Fibroblast of pulmonary artery (primary cell): ENCODE measurements at regions not wholly inside any gene's neighbourhood (a gene's known extent, or its start where the extent isn't known, plus 50 kb on each side); places are given as distances from the start of the nearest gene placed in this dataset.

ENCODE experiments used
- DNase-seq: peaks from one replicate; pipeline ENCODE4 v3.0.0-alpha.2; 2010; ENCODE audit warnings: low read depth
- H3K4me3 ChIP-seq: replicated peaks from 2 replicates; pipeline ENCODE4 v1.5.1; 2011; ENCODE audit warnings: low read depth, mild to moderate bottlenecking, control low read depth, low read length, moderate library complexity
- TF ChIP-seq, protein P1 (sequence below): IDR thresholded peaks from 2 replicates; pipeline ENCODE4 v1.5.1; 2011; ENCODE audit warnings: mild to moderate bottlenecking, control low read depth, low read length, inconsistent platforms; ENCODE audit errors: missing control alignments

DNA sequence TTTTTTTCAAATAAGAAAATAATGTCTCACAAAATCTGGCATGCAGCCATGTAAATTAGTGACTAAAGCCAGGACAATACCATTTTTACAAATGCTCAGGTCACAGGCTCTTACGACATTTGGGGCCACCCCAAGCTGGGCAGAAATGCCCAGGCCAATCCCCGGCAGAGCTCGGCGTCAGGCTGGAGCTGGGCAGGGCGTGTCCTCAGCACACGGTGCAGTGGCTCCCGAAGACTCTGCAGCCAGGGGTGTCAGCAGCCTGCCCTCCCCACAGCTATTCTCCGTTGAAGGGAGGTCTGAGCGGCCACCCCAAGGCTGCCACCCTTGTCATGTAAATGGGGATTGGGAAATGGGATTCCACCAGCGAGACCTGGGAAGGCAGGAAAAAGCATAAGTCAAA, 158.6 kb downstream of the DICER1 start:
- TF ChIP-seq, protein P1, sequence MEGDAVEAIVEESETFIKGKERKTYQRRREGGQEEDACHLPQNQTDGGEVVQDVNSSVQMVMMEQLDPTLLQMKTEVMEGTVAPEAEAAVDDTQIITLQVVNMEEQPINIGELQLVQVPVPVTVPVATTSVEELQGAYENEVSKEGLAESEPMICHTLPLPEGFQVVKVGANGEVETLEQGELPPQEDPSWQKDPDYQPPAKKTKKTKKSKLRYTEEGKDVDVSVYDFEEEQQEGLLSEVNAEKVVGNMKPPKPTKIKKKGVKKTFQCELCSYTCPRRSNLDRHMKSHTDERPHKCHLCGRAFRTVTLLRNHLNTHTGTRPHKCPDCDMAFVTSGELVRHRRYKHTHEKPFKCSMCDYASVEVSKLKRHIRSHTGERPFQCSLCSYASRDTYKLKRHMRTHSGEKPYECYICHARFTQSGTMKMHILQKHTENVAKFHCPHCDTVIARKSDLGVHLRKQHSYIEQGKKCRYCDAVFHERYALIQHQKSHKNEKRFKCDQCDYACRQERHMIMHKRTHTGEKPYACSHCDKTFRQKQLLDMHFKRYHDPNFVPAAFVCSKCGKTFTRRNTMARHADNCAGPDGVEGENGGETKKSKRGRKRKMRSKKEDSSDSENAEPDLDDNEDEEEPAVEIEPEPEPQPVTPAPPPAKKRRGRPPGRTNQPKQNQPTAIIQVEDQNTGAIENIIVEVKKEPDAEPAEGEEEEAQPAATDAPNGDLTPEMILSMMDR, result no peak
- DNase-seq, result peak; percentile 10
- no peak overlapping the region for H3K4me3 ChIP-seq

DNA sequence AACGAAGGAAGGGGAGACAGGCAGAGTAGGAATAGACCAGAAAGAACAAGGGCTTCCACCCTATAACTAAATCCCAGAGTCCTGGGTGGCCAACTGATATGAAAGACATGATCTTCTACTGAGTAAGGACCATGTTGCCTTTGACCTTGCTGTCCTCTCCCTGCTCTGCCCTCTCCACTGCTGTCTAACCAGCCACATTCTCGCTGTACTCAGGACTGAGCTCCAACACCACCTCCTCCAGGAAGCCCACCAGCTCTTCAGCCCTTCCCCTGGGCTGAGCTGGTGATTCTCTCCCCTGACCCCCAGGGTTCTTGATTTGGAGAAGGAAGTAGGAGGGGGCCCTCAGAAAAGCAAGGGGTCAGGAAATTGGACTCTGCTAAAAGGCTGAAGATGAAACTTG, 159.2 kb downstream of the DICER1 start:
- H3K4me3 ChIP-seq, result no peak overlapping the region
- TF ChIP-seq, protein P1, result no peak
- no peak for DNase-seq

GRCh38 chr14:94995551-94995950, 161.8 kb downstream of the DICER1 start:
- TF ChIP-seq, protein P1, result no peak
- no peak overlapping the region for H3K4me3 ChIP-seq
- DNase-seq, result no peak

GRCh38 chr14:94994245-94994644, 163.1 kb downstream of the DICER1 start:
- no peak overlapping the region for H3K4me3 ChIP-seq
- no peak for DNase-seq
- TF ChIP-seq, protein P1, result no peak

DNA sequence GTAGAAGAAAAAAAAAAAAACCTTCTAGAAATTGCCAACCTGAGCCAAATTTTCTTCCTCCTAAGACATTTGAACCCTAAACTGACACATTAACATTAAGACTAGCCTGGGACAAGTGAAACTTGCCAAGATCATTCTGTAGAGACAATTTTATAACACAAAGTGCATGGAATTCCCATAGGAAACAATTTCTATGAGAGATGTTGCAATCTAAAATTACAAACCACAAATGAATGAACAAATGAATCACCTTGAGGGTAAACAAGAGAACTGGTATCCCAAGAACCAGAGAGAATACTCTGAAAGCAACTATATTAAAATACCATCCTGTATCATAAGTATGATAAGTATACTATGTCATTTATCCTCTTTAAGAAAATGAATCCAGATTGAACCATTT, 165.3 kb downstream of the DICER1 start:
- no peak overlapping the region for H3K4me3 ChIP-seq
- TF ChIP-seq, protein P1, result no peak
- peak; percentile 7 for DNase-seq

DNA sequence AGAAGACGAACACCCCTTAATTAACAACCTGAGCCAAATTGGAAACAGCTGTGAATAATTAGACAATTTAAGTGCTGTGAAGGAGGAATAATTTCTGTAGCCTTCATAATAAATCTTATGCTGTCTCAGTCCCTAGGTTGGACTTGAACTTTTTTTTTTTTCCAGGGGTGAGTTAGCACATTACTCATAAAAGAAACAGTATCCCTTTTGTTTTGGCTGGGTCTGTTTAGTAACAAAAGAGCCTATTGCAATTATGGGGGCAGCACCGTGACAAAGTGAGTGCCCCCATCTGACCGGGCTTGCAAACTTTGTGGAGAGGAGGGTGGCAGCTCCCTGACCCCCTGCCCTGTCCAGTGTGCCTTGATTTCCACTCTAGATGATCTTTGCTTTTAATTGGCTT, 167.4 kb downstream of the DICER1 start:
- no peak for DNase-seq
- no peak overlapping the region for H3K4me3 ChIP-seq
- TF ChIP-seq, protein P1, result no peak

GRCh38 chr14:94989417-94989816, 167.9 kb downstream of the DICER1 start:
- no peak for DNase-seq
- no peak overlapping the region for H3K4me3 ChIP-seq
- TF ChIP-seq, protein P1, result no peak
